ENCODE measurements at regions not wholly inside any gene's neighbourhood (a gene's known extent, or its start where the extent isn't known, plus 50 kb on each side); places are given as distances from the start of the nearest gene placed in this dataset.
"Not testable (repeated sequence)": the region's sequence is repeated elsewhere in the genome, so short reads cannot be mapped to it uniquely, and the experiment has no call there.

GRCh38 chrX:131424895-131425294, 119.0 kb upstream of the OR13H1 start:
- H3K4me1 ChIP-seq (ENCODE audit: control insufficient read depth in 1 of 2, insufficient read depth in 2 of 2, low read length in 2 of 2), result no peaks in the 10 kb centered on the region
- H3K4me2 ChIP-seq (replicated peaks; ENCODE audit: extremely low read depth, low read length, poor library complexity, severe bottlenecking), result no peak overlapping the region
- WGBS (ENCODE audit: insufficient coverage), result no CpG with 5 or more reads among the region's 2 CpGs
- no peaks in the 10 kb centered on the region for H3K36me3 ChIP-seq (replicated peaks in 1 of 2; ENCODE audit: control insufficient read depth in 1 of 2, insufficient read depth in 2 of 2, low read length in 2 of 2)
- Mint-ChIP-seq H3K4me1 (no peaks in the 10 kb centered on the region), H3K9me3 (peaks cover 0 to 12% (median 1%) of the 10 kb centered on the region in 7 donors), H3K27me3 (ENCODE audit: low read depth in 3 of 3) (peaks cover 0 to 4% (median 0%) of the 10 kb centered on the region in 3 donors), H3K27ac (no peak overlapping the region), H3K36me3 (no peaks in the 10 kb centered on the region), H3K4me3 (no peak overlapping the region)
- no peaks in the 10 kb centered on the region for H3K79me2 ChIP-seq (ENCODE audit: insufficient read depth, low read length)
- no peak for DNase-seq
- H3K4me3 ChIP-seq (replicated peaks in 1 of 3; ENCODE audit: low read depth in 2 of 3, low read length in 3 of 3), result no peak overlapping the region
- no peaks in the 10 kb centered on the region for H3K9me3 ChIP-seq (replicated peaks in 1 of 2; ENCODE audit: control insufficient read depth in 1 of 2, insufficient read depth in 1 of 2, low read length in 2 of 2)
- no peak overlapping the region for H3K9ac ChIP-seq (ENCODE audit: insufficient read depth, low read length, poor library complexity, severe bottlenecking)
- H3K27ac ChIP-seq (ENCODE audit: low read depth in 1 of 2, low read length in 2 of 2), result no peak overlapping the region
- no peaks in the 10 kb centered on the region for H3K27me3 ChIP-seq (ENCODE audit: control insufficient read depth in 2 of 2, insufficient read depth in 2 of 2, low read length in 2 of 2)
- intact Hi-C loops (cut with micrococcal nuclease), result no loop called here
- no peaks in the 10 kb centered on the region for H4K20me1 ChIP-seq (ENCODE audit: insufficient read depth, low read length)
- no peak for TF ChIP-seq CTCF (IDR thresholded peaks at IDR 0.05)
- H2AFZ ChIP-seq (ENCODE audit: insufficient read depth, low read depth, low read length, poor library complexity, severe bottlenecking), result no peak overlapping the region

- WGBS (ENCODE audit: insufficient coverage), result no CpG with 5 or more reads among the region's 1 CpG
- not testable (repeated sequence) for H3K27me3 Mint-ChIP-seq (ENCODE audit: low read depth in 3 of 3)
- H3K9me3 Mint-ChIP-seq, result peaks cover 0 to 12% (median 3%) of the 10 kb centered on the region in 7 donors
Measured at GRCh38 chrX:131430465-131430864, 113.4 kb upstream of the OR13H1 start.

More at GRCh38 chrX:131430465-131430864, 113.4 kb upstream of the OR13H1 start:
- H3K27me3 ChIP-seq (ENCODE audit: control insufficient read depth in 2 of 2, insufficient read depth in 2 of 2, low read length in 2 of 2); H4K20me1 ChIP-seq (ENCODE audit: insufficient read depth, low read length); H3K27ac ChIP-seq (ENCODE audit: low read depth in 1 of 2, low read length in 2 of 2); intact Hi-C loops (cut with micrococcal nuclease); H3K36me3 Mint-ChIP-seq; H3K4me2 ChIP-seq (replicated peaks; ENCODE audit: extremely low read depth, low read length, poor library complexity, severe bottlenecking); H3K27ac Mint-ChIP-seq; H3K9me3 ChIP-seq (replicated peaks in 1 of 2; ENCODE audit: control insufficient read depth in 1 of 2, insufficient read depth in 1 of 2, low read length in 2 of 2); H2AFZ ChIP-seq (ENCODE audit: insufficient read depth, low read depth, low read length, poor library complexity, severe bottlenecking); H3K79me2 ChIP-seq (ENCODE audit: insufficient read depth, low read length); H3K4me1 ChIP-seq (ENCODE audit: control insufficient read depth in 1 of 2, insufficient read depth in 2 of 2, low read length in 2 of 2); H3K4me3 Mint-ChIP-seq; H3K9ac ChIP-seq (ENCODE audit: insufficient read depth, low read length, poor library complexity, severe bottlenecking); H3K4me3 ChIP-seq (replicated peaks in 1 of 3; ENCODE audit: low read depth in 2 of 3, low read length in 3 of 3); H3K4me1 Mint-ChIP-seq; H3K36me3 ChIP-seq (replicated peaks in 1 of 2; ENCODE audit: control insufficient read depth in 1 of 2, insufficient read depth in 2 of 2, low read length in 2 of 2); DNase-seq: not testable (repeated sequence)
